ENCODE measurements at regions not wholly inside any gene's neighbourhood (a gene's known extent, or its start where the extent isn't known, plus 50 kb on each side); places are given as distances from the start of the nearest gene placed in this dataset.

GRCh38 chr6:23712756-23713155 lies 413.3 kb upstream of the NRSN1 start:
- DNase-seq (ENCODE audit: low spot score) (no peak), ATAC-seq (ENCODE audit: low FRiP score) (no peak)
- no peak for TF ChIP-seq CTCF (IDR thresholded peaks at IDR 0.05)

- DNase-seq (ENCODE audit: low spot score) (no peak), ATAC-seq (ENCODE audit: low FRiP score) (no peak)
Observed at GRCh38 chr6:23713211-23713610, 412.8 kb upstream of the NRSN1 start.

GRCh38 chr6:23728707-23729106 lies 397.3 kb upstream of the NRSN1 start:
- no peak for TF ChIP-seq CTCF (IDR thresholded peaks at IDR 0.05)
- ATAC-seq (ENCODE audit: low FRiP score) (no peak), DNase-seq (ENCODE audit: low spot score) (no peak)

More at GRCh38 chr6:23713211-23713610, 412.8 kb upstream of the NRSN1 start:
- TF ChIP-seq CTCF (IDR thresholded peaks at IDR 0.05), result no peak

- TF ChIP-seq CTCF (IDR thresholded peaks at IDR 0.05), result no peak
- no peak for ATAC-seq (ENCODE audit: low FRiP score)
- DNase-seq (ENCODE audit: low spot score), result no peak
Observed at GRCh38 chr6:23731609-23732008, 394.4 kb upstream of the NRSN1 start.

- DNase-seq (ENCODE audit: low spot score) (no peak), ATAC-seq (ENCODE audit: low FRiP score) (no peak)
- TF ChIP-seq CTCF (IDR thresholded peaks at IDR 0.05), result no peak
Observed at GRCh38 chr6:23732521-23732920, 393.5 kb upstream of the NRSN1 start.

GRCh38 chr6:23735151-23735550 lies 390.9 kb upstream of the NRSN1 start:
- no peak for ATAC-seq (ENCODE audit: low FRiP score)
- no peak for DNase-seq (ENCODE audit: low spot score)
- TF ChIP-seq CTCF (IDR thresholded peaks at IDR 0.05), result no peak

GRCh38 chr6:23736577-23736976 lies 389.4 kb upstream of the NRSN1 start:
- DNase-seq (ENCODE audit: low spot score), result no peak
- TF ChIP-seq CTCF (IDR thresholded peaks at IDR 0.05), result no peak
- no peak for ATAC-seq (ENCODE audit: low FRiP score)
